K562 (cell line): ENCODE measurements at regions not wholly inside any gene's neighbourhood (a gene's known extent, or its start where the extent isn't known, plus 50 kb on each side); places are given as distances from the start of the nearest gene placed in this dataset.

Source experiments
- ATAC-seq: fragments of 200-7000 bp; cut with Tn5 transposase; 3 replicates; pipeline ENCODE4 v1.9.1; 2020; ENCODE audit warnings: moderate library complexity
- BruUV-seq: library from RNA; stranded (reverse); fragments of 400-500 nt; replicated peaks from 2 replicates; lab custom pipeline; 2021; lab: Mats Ljungman, UMichigan
- CTCF ChIA-PET: fragments of 300-600 bp; formaldehyde crosslinking; extraction: SDS; loops from one replicate; lab custom pipeline; 2021; ENCODE audit warnings: low intra/inter-chr PET ratio; lab: Yijun Ruan, JAX
- POLR2A ChIA-PET: fragments of 300-600, 350-650 bp; sonication (Branson Sonifier 250); formaldehyde crosslinking; extraction: SDS; loops from one replicate; lab custom pipeline; 2021; ENCODE audit warnings: antibody characterized with exemption, inconsistent platforms; lab: Yijun Ruan, JAX
- DNase-seq, 4 experiments: peaks; one replicate each; pipeline versions ENCODE4 v3.0.0 to v3.0.0-alpha.2; 2011 to 2018; ENCODE audit warnings: low spot score in 3 of 4, mixed read lengths in 3 of 4; ENCODE audit errors: extremely low read depth in 1 of 4
- FAIRE-seq: peaks from 2 replicates; lab custom pipeline; 2011; peaks lifted over from hg19 to GRCh38; lab: Jason Lieb, UNC
- H2AFZ ChIP-seq: 2 replicates; pipeline ENCODE4 v1.6.0; 2011; ENCODE audit warnings: low read depth, low read length, control low read depth, inconsistent platforms
- H3K27ac ChIP-seq: fragments of 200-600 bp; 3 replicates; pipeline ENCODE4 v1.8.0; 2011; ENCODE audit warnings: low read depth, mild to moderate bottlenecking, control low read depth, inconsistent platforms, low read length, moderate library complexity, mixed read lengths; ENCODE audit errors: extremely low read depth
- H3K27me3 ChIP-seq, 2 experiments: fragments of 300-600 bp in 1 of 2; 2 replicates in 1 of 2; 3 replicates in 1 of 2; pipeline versions ENCODE4 v1.6.0 to v1.8.0; 2011; ENCODE audit warnings: inconsistent platforms in 2 of 2, low read length in 2 of 2, mild to moderate bottlenecking in 1 of 2, mixed read lengths in 1 of 2, moderate library complexity in 1 of 2; ENCODE audit not compliant: control insufficient read depth in 2 of 2, insufficient read depth in 2 of 2
- H3K36me3 ChIP-seq: fragments of 300-600 bp; 3 replicates; pipeline ENCODE4 v1.8.0; 2011; ENCODE audit warnings: mild to moderate bottlenecking, low read length, inconsistent platforms; ENCODE audit not compliant: control insufficient read depth, insufficient read depth
- H3K4me1 ChIP-seq, 2 experiments: fragments of 200-600 bp in 1 of 2; replicated peaks in 1 of 2; 2 replicates in 1 of 2; 3 replicates in 1 of 2; pipeline versions ENCODE4 v1.5.1 to v1.8.0; 2011; ENCODE audit warnings: inconsistent platforms in 2 of 2, low read length in 2 of 2, mild to moderate bottlenecking in 1 of 2, mixed read lengths in 1 of 2, moderate library complexity in 1 of 2; ENCODE audit not compliant: control insufficient read depth in 2 of 2, insufficient read depth in 2 of 2
- H3K4me2 ChIP-seq: 2 replicates; pipeline ENCODE4 v1.6.1; 2011; ENCODE audit warnings: low read length, control low read depth, inconsistent platforms, mixed read lengths; ENCODE audit not compliant: insufficient read depth
- H3K4me3 ChIP-seq: fragments of 200-600 bp; sonication (generic), shearing (Covaris generic); 2 replicates; pipeline ENCODE4 v1.5.1; 2016; ENCODE audit warnings: control low read depth, inconsistent platforms
- H3K79me2 ChIP-seq: fragments of 200-600 bp; 3 replicates; pipeline ENCODE4 v1.8.0; 2011; ENCODE audit warnings: low read length, inconsistent platforms; ENCODE audit not compliant: control insufficient read depth, insufficient read depth
- H3K9ac ChIP-seq, 2 experiments: 2 replicates each; pipeline versions ENCODE4 v1.6.0 to v1.6.1; 2011; ENCODE audit warnings: low read depth in 2 of 2, low read length in 2 of 2, control low read depth in 1 of 2, inconsistent platforms in 1 of 2, mild to moderate bottlenecking in 1 of 2, mixed read lengths in 1 of 2; ENCODE audit not compliant: insufficient read depth in 1 of 2
- H3K9me1 ChIP-seq: one replicate; pipeline ENCODE4 v1.6.0; 2011; ENCODE audit warnings: inconsistent platforms, mild to moderate bottlenecking, low read length, moderate library complexity; ENCODE audit not compliant: control insufficient read depth, insufficient read depth
- H3K9me3 ChIP-seq: replicated peaks from 2 replicates; pipeline ENCODE4 v1.5.1; 2011; ENCODE audit warnings: low read depth, low read length, inconsistent platforms; ENCODE audit not compliant: control insufficient read depth, insufficient read depth
- H4K20me1 ChIP-seq: replicated peaks from 2 replicates; pipeline ENCODE4 v1.6.1; 2011; ENCODE audit warnings: low read length, inconsistent platforms, mixed read lengths; ENCODE audit not compliant: control insufficient read depth, insufficient read depth
- DIDO1 ChIP-seq: fragments of 450-650 bp; IDR thresholded peaks from 2 replicates; pipeline ENCODE4 v1.6.1; 2016; ENCODE audit warnings: low read depth, missing biosample characterization, missing genetic modification characterization
- ETV5 ChIP-seq: sonication (generic); formaldehyde crosslinking; IDR thresholded peaks from 2 replicates; pipeline ENCODE4 v1.4.0; 2020; ENCODE audit warnings: low read depth, mild to moderate bottlenecking, missing genetic modification reagents
- RCOR1 ChIP-seq, 2 experiments: IDR thresholded peaks; 2 replicates each; pipeline ENCODE4 v1.6.1; 2012; ENCODE audit warnings: low read depth in 2 of 2, low read length in 2 of 2, borderline replicate concordance in 1 of 2, improper control_type of control experiment in 1 of 2
- SMAD2 ChIP-seq: fragments of 150-350 bp; IDR thresholded peaks from 2 replicates; pipeline ENCODE4 v1.6.1; 2014; ENCODE audit warnings: low read depth, mild to moderate bottlenecking, low read length
- SMARCE1 ChIP-seq: fragments of 450-650 bp; IDR thresholded peaks from 2 replicates; pipeline ENCODE4 v1.7.1; 2016; ENCODE audit warnings: mild to moderate bottlenecking
- ZBED1 ChIP-seq: IDR thresholded peaks from 2 replicates; pipeline ENCODE4 v1.6.1; 2014
- ZMIZ1 ChIP-seq, 2 experiments: fragments of 150-350 bp in 1 of 2; IDR thresholded peaks; 2 replicates each; pipeline ENCODE4 v1.6.1; 2012 to 2016; ENCODE audit warnings: low read depth in 2 of 2, low read length in 2 of 2, mild to moderate bottlenecking in 1 of 2, moderate library complexity in 1 of 2
- ZNF785 ChIP-seq: fragments of 250-450 bp; sonication (Bioruptor Pico); IDR thresholded peaks from 2 replicates; pipeline ENCODE4 v1.4.0; 2020; ENCODE audit warnings: mild to moderate bottlenecking
- WGBS: fragments of 100-300 bp; shearing (Covaris generic); methylation state at CpG from one replicate; pipeline ENCODE4 v1.1.6; 2016; ENCODE audit warnings: low coverage, mixed read lengths; ENCODE audit not compliant: insufficient coverage; ENCODE audit errors: missing lambda C conversion rate; 5-methylcytosine and 5-hydroxymethylcytosine counted together
- in situ Hi-C: fragments of 300-500 bp; cut with MboI; formaldehyde crosslinking; loops from 4 replicates; pipeline ENCODE4 v1.15.0; 2018; ENCODE audit warnings: inconsistent platforms, mixed read lengths
- intact Hi-C: fragments of 100-400 bp; cut with micrococcal nuclease; formaldehyde crosslinking; loops from 2 replicates; pipeline ENCODE4 v1.14.2; 2022

GRCh38 chr1:168473126-168473525 is 70.7 kb downstream of the XCL2 start (continued):
- TF ChIP-seq ZBED1: no peak
- no peak for TF ChIP-seq ETV5 (CRISPR knock-in tag)
- TF ChIP-seq ZMIZ1 (IDR thresholded peaks at IDR 0.05; ENCODE audit: low read depth in 2 of 2, low read length in 2 of 2): no peak
- no peak for TF ChIP-seq SMARCE1
- no peak for TF ChIP-seq DIDO1 (tag)
- no peak for TF ChIP-seq SMAD2

- 0 out of 5 replicates have a peak, but pooled peaks cover 0 to 2% of the 10 kb centered on the region in 2 experiments for H3K27me3 ChIP-seq
- ChIA-PET CTCF (no interaction called here), POLR2A (no interaction called here)
- BruUV-seq: no TSS peak
- WGBS: 57% methylated on average over 2 of the region's 2 CpGs
- peaks cover 2 to 34% of the 10 kb centered on the region in 2 experiments; a peak in 4 of 5 replicates for H3K4me1 ChIP-seq
- FAIRE-seq (no peak), DNase-seq (peak in 1 of 4 experiments; percentile 19), ATAC-seq (no peak)
- no peak overlapping the region for H3K27ac ChIP-seq
- no peak overlapping the region for H2AFZ ChIP-seq
- H3K9me1 ChIP-seq: no peaks in the 10 kb centered on the region
- peaks cover 5% of the 10 kb centered on the region for H3K9me3 ChIP-seq
- H3K4me3 ChIP-seq: no peak overlapping the region
- intact Hi-C loops: no loop called here
- in situ Hi-C loops: no loop called here
- no peaks in the 10 kb centered on the region for H3K79me2 ChIP-seq
- TF ChIP-seq RCOR1 (IDR thresholded peaks at IDR 0.05; ENCODE audit: borderline replicate concordance in 1 of 2, low read depth in 2 of 2, low read length in 2 of 2) (no peak), ZNF785 (CRISPR knock-in tag) (no peak)
- no peak overlapping the region for H3K9ac ChIP-seq
- no peak overlapping the region for H3K4me2 ChIP-seq
- no peaks in the 10 kb centered on the region for H4K20me1 ChIP-seq
- H3K36me3 ChIP-seq: no peaks in the 10 kb centered on the region
Measured at GRCh38 chr1:168472223-168472622, 71.6 kb downstream of the XCL2 start.
